Stimulated activated naive CD4-positive, alpha-beta T cell (primary cell): ENCODE measurements at regions not wholly inside any gene's neighbourhood (a gene's known extent, or its start where the extent isn't known, plus 50 kb on each side); places are given as distances from the start of the nearest gene placed in this dataset.

Experiments used
- DNase-seq, 6 experiments: peaks; one replicate each; lab custom pipeline; 2025; lab: John Stamatoyannopoulos, UW

GRCh38 chr17:79521225-79521624 lies 89.6 kb downstream of the RBFOX3 start:
- no peak for DNase-seq

- no peak for DNase-seq
Observed at GRCh38 chr17:79520167-79521165, 90.4 kb downstream of the RBFOX3 start.

- no peak for DNase-seq
Observed at GRCh38 chr17:79519601-79520000, 91.2 kb downstream of the RBFOX3 start.

- DNase-seq, result no peak
Observed at GRCh38 chr17:79518585-79519523, 92.0 kb downstream of the RBFOX3 start.

- DNase-seq, result no peak
Observed at GRCh38 chr17:79517827-79518584, 92.8 kb downstream of the RBFOX3 start.

- no peak for DNase-seq
Observed at GRCh38 chr17:79515646-79516571, 94.9 kb downstream of the RBFOX3 start.

- no peak for DNase-seq
Observed at GRCh38 chr17:79515110-79515509, 95.7 kb downstream of the RBFOX3 start.

- DNase-seq, result no peak
Observed at GRCh38 chr17:79513820-79514535, 96.9 kb downstream of the RBFOX3 start.

- no peak for DNase-seq
Observed at GRCh38 chr17:79513206-79513605, 97.6 kb downstream of the RBFOX3 start.

- no peak for DNase-seq
Observed at GRCh38 chr17:79511471-79511870, 99.4 kb downstream of the RBFOX3 start.

GRCh38 chr17:79510071-79510470 lies 100.8 kb downstream of the RBFOX3 start:
- no peak for DNase-seq

- DNase-seq, result no peak
Observed at GRCh38 chr17:79509490-79509889, 101.4 kb downstream of the RBFOX3 start.

GRCh38 chr17:79509008-79509407 lies 101.8 kb downstream of the RBFOX3 start:
- DNase-seq, result no peak

- no peak for DNase-seq
Observed at GRCh38 chr17:79508291-79508716, 102.5 kb downstream of the RBFOX3 start.

- no peak for DNase-seq
Observed at GRCh38 chr17:79506955-79507354, 103.9 kb downstream of the RBFOX3 start.

- DNase-seq, result no peak
Observed at GRCh38 chr17:79506150-79506870, 104.5 kb downstream of the RBFOX3 start.

GRCh38 chr17:79505199-79505598 lies 105.7 kb downstream of the RBFOX3 start:
- DNase-seq, result no peak

- no peak for DNase-seq
Observed at GRCh38 chr17:79504181-79504605, 106.7 kb downstream of the RBFOX3 start.

- no peak for DNase-seq
Observed at GRCh38 chr17:79503126-79503839, 107.6 kb downstream of the RBFOX3 start.
